Nephron (organoid): ENCODE measurements at regions not wholly inside any gene's neighbourhood (a gene's known extent, or its start where the extent isn't known, plus 50 kb on each side); places are given as distances from the start of the nearest gene placed in this dataset.

Experiments
- H3K27ac Mint-ChIP-seq, 3 experiments: 2 replicates each; pipeline ENCODE4 v1.8.0; 2020; ENCODE audit warnings: mixed read lengths in 3 of 3, mild to moderate bottlenecking in 2 of 3, moderate library complexity in 1 of 3
- H3K27me3 Mint-ChIP-seq: 2 replicates; pipeline ENCODE4 v1.8.0; 2021; ENCODE audit warnings: low read depth, mild to moderate bottlenecking, moderate library complexity, mixed read lengths
- H3K36me3 Mint-ChIP-seq: 2 replicates; pipeline ENCODE4 v1.8.0; 2020; ENCODE audit warnings: low read depth, mixed read lengths
- H3K4me1 Mint-ChIP-seq: 2 replicates; pipeline ENCODE4 v1.8.0; 2020; ENCODE audit warnings: mixed read lengths
- H3K4me3 Mint-ChIP-seq, 3 experiments: 2 replicates each; pipeline ENCODE4 v1.8.0; 2020; ENCODE audit warnings: mild to moderate bottlenecking in 3 of 3, mixed read lengths in 3 of 3, moderate library complexity in 2 of 3
- H3K9me3 Mint-ChIP-seq: 2 replicates; pipeline ENCODE4 v1.8.0; 2020; ENCODE audit warnings: mixed read lengths
- CTCF ChIP-seq, 3 experiments: fragments of 200-600 bp; sonication (generic); IDR thresholded peaks; one replicate each; pipeline ENCODE4 v1.5.0; 2021; ENCODE audit warnings: antibody characterized with exemption in 3 of 3; ENCODE audit not compliant: unreplicated experiment in 3 of 3

DNA sequence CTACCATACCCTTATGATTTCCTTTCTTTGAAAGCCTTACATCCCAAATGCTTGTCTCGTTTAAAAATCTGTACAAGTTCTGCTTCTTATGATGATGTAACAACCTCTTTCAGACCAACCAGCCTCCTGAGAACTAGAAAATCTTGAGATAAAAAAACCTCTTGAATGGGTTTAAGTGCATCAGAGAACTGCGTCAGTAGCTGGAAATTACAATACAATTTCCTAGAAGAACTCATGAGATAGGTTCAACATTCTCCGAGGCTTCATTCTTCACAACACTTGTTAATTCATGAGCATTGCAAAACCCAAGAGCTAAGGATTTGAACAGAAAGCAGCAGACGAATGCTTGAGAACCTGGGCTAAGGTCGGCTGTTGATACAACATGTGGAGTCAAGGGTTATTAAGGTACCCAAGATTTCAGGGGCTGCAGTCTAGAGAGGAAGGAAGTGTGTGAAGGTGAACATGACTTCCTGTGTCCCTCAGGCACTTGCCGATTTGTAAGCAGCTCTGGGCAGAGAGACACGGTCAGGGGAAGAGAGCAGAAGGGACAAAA, 286.0 kb downstream of the ICE1 start:
- Mint-ChIP-seq H3K9me3 (peaks cover 2% of the 10 kb centered on the region), H3K27ac (no peak overlapping the region), H3K36me3 (no peaks in the 10 kb centered on the region), H3K4me1 (peaks cover 22% of the 10 kb centered on the region), H3K4me3 (no peak overlapping the region), H3K27me3 (no peaks in the 10 kb centered on the region)
- no peak for TF ChIP-seq CTCF (IDR thresholded peaks at IDR 0.05; ENCODE audit: unreplicated experiment in 3 of 3)

- Mint-ChIP-seq H3K9me3 (peaks cover 5% of the 10 kb centered on the region), H3K4me1 (no peaks in the 10 kb centered on the region), H3K27me3 (no peaks in the 10 kb centered on the region), H3K27ac (peak overlapping the region in 1 of 3 experiments; percentile 9), H3K36me3 (no peaks in the 10 kb centered on the region), H3K4me3 (no peak overlapping the region)
- TF ChIP-seq CTCF (IDR thresholded peaks at IDR 0.05; ENCODE audit: unreplicated experiment in 3 of 3) = no peak
These were observed 282.5 kb downstream of the ICE1 start for GRCh38 chr5:5705010-5705409.

- TF ChIP-seq CTCF (IDR thresholded peaks at IDR 0.05; ENCODE audit: unreplicated experiment in 3 of 3) = no peak
- no peaks in the 10 kb centered on the region for H3K27me3 Mint-ChIP-seq
- H3K27ac Mint-ChIP-seq = no peak overlapping the region
- H3K36me3 Mint-ChIP-seq = no peaks in the 10 kb centered on the region
- H3K9me3 Mint-ChIP-seq = peaks cover 5% of the 10 kb centered on the region
- no peak overlapping the region for H3K4me3 Mint-ChIP-seq
- no peaks in the 10 kb centered on the region for H3K4me1 Mint-ChIP-seq
These were observed 281.9 kb downstream of the ICE1 start for GRCh38 chr5:5704352-5704751.

DNA sequence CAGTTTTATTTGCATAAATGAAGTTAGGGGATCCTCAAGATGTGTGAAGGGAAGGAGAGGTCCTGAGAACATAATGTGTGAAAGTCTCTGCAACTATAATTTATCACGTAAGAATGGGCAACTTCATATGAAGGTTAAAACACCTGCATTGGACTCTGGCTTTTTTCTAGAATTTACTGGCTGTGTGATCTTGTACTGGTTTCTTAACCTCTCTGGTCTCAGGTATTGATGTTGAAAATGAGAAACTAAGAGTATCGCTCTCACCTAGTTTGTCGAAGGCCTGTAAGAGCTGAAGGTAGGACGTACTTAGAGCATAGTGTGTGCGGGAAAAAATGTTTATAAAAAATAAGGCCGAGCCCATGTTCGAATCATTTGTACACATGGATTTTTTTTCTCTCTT, 280.5 kb downstream of the ICE1 start:
- Mint-ChIP-seq H3K27ac (no peak overlapping the region), H3K27me3 (peaks cover 4% of the 10 kb centered on the region), H3K9me3 (peaks cover 3% of the 10 kb centered on the region), H3K36me3 (no peaks in the 10 kb centered on the region), H3K4me3 (no peak overlapping the region), H3K4me1 (no peaks in the 10 kb centered on the region)
- TF ChIP-seq CTCF (IDR thresholded peaks at IDR 0.05; ENCODE audit: unreplicated experiment in 3 of 3) = no peak

GRCh38 chr5:5700549-5700948, 278.1 kb downstream of the ICE1 start:
- H3K4me1 Mint-ChIP-seq = no peaks in the 10 kb centered on the region
- no peak overlapping the region for H3K4me3 Mint-ChIP-seq
- H3K36me3 Mint-ChIP-seq = no peaks in the 10 kb centered on the region
- peaks cover 4% of the 10 kb centered on the region for H3K9me3 Mint-ChIP-seq
- TF ChIP-seq CTCF (IDR thresholded peaks at IDR 0.05; ENCODE audit: unreplicated experiment in 3 of 3) = no peak
- H3K27ac Mint-ChIP-seq = no peak overlapping the region
- peaks cover 4% of the 10 kb centered on the region for H3K27me3 Mint-ChIP-seq

- Mint-ChIP-seq H3K9me3 (peaks cover 6% of the 10 kb centered on the region), H3K27me3 (peaks cover 4% of the 10 kb centered on the region), H3K4me3 (no peak overlapping the region), H3K27ac (no peak overlapping the region), H3K36me3 (no peaks in the 10 kb centered on the region), H3K4me1 (no peaks in the 10 kb centered on the region)
- no peak for TF ChIP-seq CTCF (IDR thresholded peaks at IDR 0.05; ENCODE audit: unreplicated experiment in 3 of 3)
These were observed 276.6 kb downstream of the ICE1 start for GRCh38 chr5:5699062-5699461.
